ENCODE measurements at regions not wholly inside any gene's neighbourhood (a gene's known extent, or its start where the extent isn't known, plus 50 kb on each side); places are given as distances from the start of the nearest gene placed in this dataset.

GRCh38 chr18:68569936-68570335, 145.0 kb downstream of the TMX3 start:
- no peak overlapping the region for H3K27ac ChIP-seq (ENCODE audit: low read depth in 1 of 2, low read length in 1 of 2)
- H3K36me3 ChIP-seq (ENCODE audit: control insufficient read depth in 2 of 2, insufficient read depth in 2 of 2, low read length in 1 of 2), result no peaks in the 10 kb centered on the region
- no peaks in the 10 kb centered on the region for H3K4me1 ChIP-seq (ENCODE audit: control insufficient read depth in 2 of 2, insufficient read depth in 2 of 2, low read length in 2 of 2)
- H3K4me3 ChIP-seq (ENCODE audit: low read length in 2 of 2), result no peak overlapping the region
- no peaks in the 10 kb centered on the region for H3K27me3 ChIP-seq (ENCODE audit: control insufficient read depth in 2 of 2, insufficient read depth in 1 of 2, low read length in 1 of 2)
- DNase-seq (ENCODE audit: low read depth in 6 of 9, low spot score in 9 of 9), result no peak
- no peaks in the 10 kb centered on the region for H3K9me3 ChIP-seq (ENCODE audit: control insufficient read depth in 2 of 2, insufficient read depth in 1 of 2, low read length in 1 of 2)
- 74% methylated on average over 3 of the region's 3 CpGs for WGBS

DNA sequence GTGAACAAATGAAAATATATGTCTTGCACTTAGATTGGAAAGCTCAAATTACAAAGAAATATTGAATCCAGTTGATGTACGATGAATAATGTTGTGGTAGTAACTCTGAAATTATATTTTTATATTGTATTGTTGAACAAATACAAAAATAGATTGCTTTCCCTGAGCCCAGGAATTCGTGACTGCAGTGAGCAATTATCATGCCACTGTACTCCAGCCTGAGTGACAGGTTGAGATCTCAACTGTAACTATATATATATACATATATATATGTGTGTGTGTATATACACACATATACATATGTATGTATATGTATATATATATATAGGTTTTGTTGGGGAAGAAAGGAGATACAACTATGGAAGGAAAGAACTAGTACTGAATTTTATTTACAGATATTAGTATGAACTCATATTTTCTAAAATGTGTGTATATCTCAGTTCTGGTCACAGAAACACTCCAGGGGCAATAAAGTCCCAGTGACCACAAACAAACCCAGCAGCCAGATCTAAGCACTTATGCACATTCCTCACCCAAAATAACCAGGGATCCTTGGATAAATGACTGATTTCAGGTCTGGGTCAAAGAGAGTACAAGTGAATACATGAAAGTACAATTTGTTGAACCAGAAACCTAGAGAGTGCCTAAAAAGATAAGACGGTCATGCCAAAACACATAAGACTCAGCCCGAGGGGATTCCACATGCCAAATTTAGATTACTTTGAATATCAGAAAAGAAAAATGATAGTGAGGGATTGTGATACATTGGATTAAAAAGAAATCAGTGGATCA, 146.3 kb downstream of the TMX3 start:
- Histone ChIP-seq H3K4me3 (ENCODE audit: low read length in 2 of 2) (no peak overlapping the region), H3K27ac (ENCODE audit: low read depth in 1 of 2, low read length in 1 of 2) (no peak overlapping the region), H3K27me3 (ENCODE audit: control insufficient read depth in 2 of 2, insufficient read depth in 1 of 2, low read length in 1 of 2) (no peaks in the 10 kb centered on the region), H3K36me3 (ENCODE audit: control insufficient read depth in 2 of 2, insufficient read depth in 2 of 2, low read length in 1 of 2) (no peaks in the 10 kb centered on the region), H3K4me1 (ENCODE audit: control insufficient read depth in 2 of 2, insufficient read depth in 2 of 2, low read length in 2 of 2) (no peaks in the 10 kb centered on the region), H3K9me3 (ENCODE audit: control insufficient read depth in 2 of 2, insufficient read depth in 1 of 2, low read length in 1 of 2) (no peaks in the 10 kb centered on the region)
- no peak for DNase-seq (ENCODE audit: low read depth in 6 of 9, low spot score in 9 of 9)
- WGBS, result 70% methylated on average over 4 of the region's 4 CpGs

DNA sequence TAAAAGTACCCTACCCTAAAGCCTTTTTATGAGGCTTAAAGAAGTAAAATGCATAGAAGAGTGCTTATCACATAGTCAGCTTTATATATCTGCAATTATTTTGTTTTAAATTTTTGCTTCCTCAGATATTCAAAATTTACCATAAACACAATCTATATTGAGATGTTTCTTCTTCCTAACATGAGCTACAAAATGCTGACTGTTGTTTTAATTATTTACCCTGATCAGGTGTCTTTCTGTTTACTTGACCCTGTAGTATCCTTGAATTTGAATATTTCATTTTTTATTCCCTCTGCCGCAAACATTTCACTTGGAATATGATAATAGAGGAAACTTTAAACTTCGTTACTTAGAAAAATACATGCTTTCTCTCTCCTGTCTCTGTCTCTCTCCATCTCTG, 147.9 kb downstream of the TMX3 start:
- Histone ChIP-seq H3K27me3 (ENCODE audit: control insufficient read depth in 2 of 2, insufficient read depth in 1 of 2, low read length in 1 of 2) (no peaks in the 10 kb centered on the region), H3K4me3 (ENCODE audit: low read length in 2 of 2) (no peak overlapping the region), H3K27ac (ENCODE audit: low read depth in 1 of 2, low read length in 1 of 2) (no peak overlapping the region), H3K9me3 (ENCODE audit: control insufficient read depth in 2 of 2, insufficient read depth in 1 of 2, low read length in 1 of 2) (no peaks in the 10 kb centered on the region), H3K4me1 (ENCODE audit: control insufficient read depth in 2 of 2, insufficient read depth in 2 of 2, low read length in 2 of 2) (no peaks in the 10 kb centered on the region), H3K36me3 (ENCODE audit: control insufficient read depth in 2 of 2, insufficient read depth in 2 of 2, low read length in 1 of 2) (no peaks in the 10 kb centered on the region)
- 95% methylated on average over 2 of the region's 2 CpGs for WGBS
- no peak for DNase-seq (ENCODE audit: low read depth in 6 of 9, low spot score in 9 of 9)

GRCh38 chr18:68564961-68565360, 149.9 kb downstream of the TMX3 start:
- no peak overlapping the region for H3K4me3 ChIP-seq (ENCODE audit: low read length in 2 of 2)
- H3K36me3 ChIP-seq (ENCODE audit: control insufficient read depth in 2 of 2, insufficient read depth in 2 of 2, low read length in 1 of 2), result no peaks in the 10 kb centered on the region
- H3K9me3 ChIP-seq (ENCODE audit: control insufficient read depth in 2 of 2, insufficient read depth in 1 of 2, low read length in 1 of 2), result no peaks in the 10 kb centered on the region
- H3K27me3 ChIP-seq (ENCODE audit: control insufficient read depth in 2 of 2, insufficient read depth in 1 of 2, low read length in 1 of 2), result no peaks in the 10 kb centered on the region
- WGBS, result 69% methylated on average over 3 of the region's 3 CpGs
- DNase-seq (ENCODE audit: low read depth in 6 of 9, low spot score in 9 of 9), result no peak
- H3K27ac ChIP-seq (ENCODE audit: low read depth in 1 of 2, low read length in 1 of 2), result no peak overlapping the region
- H3K4me1 ChIP-seq (ENCODE audit: control insufficient read depth in 2 of 2, insufficient read depth in 2 of 2, low read length in 2 of 2), result no peaks in the 10 kb centered on the region

DNA sequence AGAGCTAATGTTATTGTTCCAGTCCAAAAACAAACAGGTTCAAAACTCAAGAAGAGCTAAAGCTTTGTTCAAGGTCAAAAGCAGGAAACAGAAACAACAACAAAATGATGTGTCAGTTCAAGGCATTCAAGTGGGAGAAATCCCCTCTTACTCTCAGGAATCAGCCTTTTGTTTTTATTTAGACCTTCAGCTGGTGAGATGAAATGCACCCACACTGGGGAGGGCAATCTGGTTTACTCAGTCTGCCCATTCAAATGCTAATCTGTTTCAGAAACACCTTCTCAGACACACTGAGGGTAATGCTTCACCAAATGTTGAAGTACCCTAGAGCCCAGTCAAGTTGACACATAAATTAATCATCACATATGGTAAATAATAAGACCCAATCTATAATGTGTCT, 150.6 kb downstream of the TMX3 start:
- no peaks in the 10 kb centered on the region for H3K36me3 ChIP-seq (ENCODE audit: control insufficient read depth in 2 of 2, insufficient read depth in 2 of 2, low read length in 1 of 2)
- no peak overlapping the region for H3K27ac ChIP-seq (ENCODE audit: low read depth in 1 of 2, low read length in 1 of 2)
- no peak for DNase-seq (ENCODE audit: low read depth in 6 of 9, low spot score in 9 of 9)
- H3K9me3 ChIP-seq (ENCODE audit: control insufficient read depth in 2 of 2, insufficient read depth in 1 of 2, low read length in 1 of 2), result no peaks in the 10 kb centered on the region
- no peak overlapping the region for H3K4me3 ChIP-seq (ENCODE audit: low read length in 2 of 2)
- no peaks in the 10 kb centered on the region for H3K4me1 ChIP-seq (ENCODE audit: control insufficient read depth in 2 of 2, insufficient read depth in 2 of 2, low read length in 2 of 2)
- no peaks in the 10 kb centered on the region for H3K27me3 ChIP-seq (ENCODE audit: control insufficient read depth in 2 of 2, insufficient read depth in 1 of 2, low read length in 1 of 2)

DNA sequence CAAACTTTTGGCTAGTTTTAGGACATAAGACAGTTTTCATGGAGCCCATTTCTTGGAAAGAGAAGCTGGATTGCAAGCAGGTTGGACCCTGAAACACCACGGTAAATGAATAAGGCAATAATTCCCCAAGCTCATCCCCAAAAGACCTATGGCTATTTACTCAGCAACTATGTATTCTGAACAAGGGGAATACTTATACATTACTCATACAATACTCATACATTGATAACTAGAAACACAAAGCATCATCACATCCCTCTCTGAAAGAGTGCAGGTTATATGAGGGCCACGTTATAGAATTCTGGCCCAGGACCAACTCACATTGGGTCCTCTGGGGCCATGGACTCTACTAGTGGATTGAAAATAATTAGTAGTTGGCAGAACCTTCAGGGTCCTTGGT, 154.8 kb downstream of the TMX3 start:
- no peak overlapping the region for H3K4me3 ChIP-seq (ENCODE audit: low read length in 2 of 2)
- 96% methylated on average over 2 of the region's 2 CpGs for WGBS
- DNase-seq (ENCODE audit: low read depth in 6 of 9, low spot score in 9 of 9), result no peak
- H3K9me3 ChIP-seq (ENCODE audit: control insufficient read depth in 2 of 2, insufficient read depth in 1 of 2, low read length in 1 of 2), result no peaks in the 10 kb centered on the region
- no peaks in the 10 kb centered on the region for H3K36me3 ChIP-seq (ENCODE audit: control insufficient read depth in 2 of 2, insufficient read depth in 2 of 2, low read length in 1 of 2)
- no peaks in the 10 kb centered on the region for H3K4me1 ChIP-seq (ENCODE audit: control insufficient read depth in 2 of 2, insufficient read depth in 2 of 2, low read length in 2 of 2)
- no peaks in the 10 kb centered on the region for H3K27me3 ChIP-seq (ENCODE audit: control insufficient read depth in 2 of 2, insufficient read depth in 1 of 2, low read length in 1 of 2)
- H3K27ac ChIP-seq (ENCODE audit: low read depth in 1 of 2, low read length in 1 of 2), result no peak overlapping the region

DNA sequence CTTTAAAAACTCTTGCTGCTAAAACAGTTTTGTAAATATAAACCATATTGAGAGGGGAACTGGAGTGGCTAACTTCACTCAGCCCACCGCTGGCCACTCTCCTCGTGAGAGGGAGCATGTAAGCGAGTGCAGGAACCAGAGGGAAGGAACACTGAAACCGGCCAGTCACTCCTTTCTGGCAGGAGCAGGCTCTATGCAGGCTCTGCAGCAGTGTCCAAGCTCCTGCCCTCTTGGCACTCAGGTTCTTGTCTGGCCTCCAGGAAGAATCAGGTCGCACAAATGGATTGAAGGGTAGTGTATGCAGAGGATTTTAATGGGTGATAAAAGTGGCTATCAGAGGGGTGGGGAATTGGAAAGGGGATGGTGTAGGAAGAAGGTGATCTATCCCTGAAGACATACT, 157.7 kb downstream of the TMX3 start:
- H3K36me3 ChIP-seq (ENCODE audit: control insufficient read depth in 2 of 2, insufficient read depth in 2 of 2, low read length in 1 of 2), result no peaks in the 10 kb centered on the region
- DNase-seq (ENCODE audit: low read depth in 6 of 9, low spot score in 9 of 9), result no peak
- no peak overlapping the region for H3K4me3 ChIP-seq (ENCODE audit: low read length in 2 of 2)
- no peaks in the 10 kb centered on the region for H3K4me1 ChIP-seq (ENCODE audit: control insufficient read depth in 2 of 2, insufficient read depth in 2 of 2, low read length in 2 of 2)
- H3K27ac ChIP-seq (ENCODE audit: low read depth in 1 of 2, low read length in 1 of 2), result no peak overlapping the region
- WGBS, result 93% methylated on average over 5 of the region's 5 CpGs
- no peaks in the 10 kb centered on the region for H3K27me3 ChIP-seq (ENCODE audit: control insufficient read depth in 2 of 2, insufficient read depth in 1 of 2, low read length in 1 of 2)
- H3K9me3 ChIP-seq (ENCODE audit: control insufficient read depth in 2 of 2, insufficient read depth in 1 of 2, low read length in 1 of 2), result no peaks in the 10 kb centered on the region

GRCh38 chr18:68555879-68556301, 159.0 kb downstream of the TMX3 start:
- Histone ChIP-seq H3K9me3 (ENCODE audit: control insufficient read depth in 2 of 2, insufficient read depth in 1 of 2, low read length in 1 of 2) (no peaks in the 10 kb centered on the region), H3K36me3 (ENCODE audit: control insufficient read depth in 2 of 2, insufficient read depth in 2 of 2, low read length in 1 of 2) (no peaks in the 10 kb centered on the region), H3K27me3 (ENCODE audit: control insufficient read depth in 2 of 2, insufficient read depth in 1 of 2, low read length in 1 of 2) (no peaks in the 10 kb centered on the region), H3K4me1 (ENCODE audit: control insufficient read depth in 2 of 2, insufficient read depth in 2 of 2, low read length in 2 of 2) (no peaks in the 10 kb centered on the region), H3K27ac (ENCODE audit: low read depth in 1 of 2, low read length in 1 of 2) (no peak overlapping the region), H3K4me3 (ENCODE audit: low read length in 2 of 2) (no peak overlapping the region)
- DNase-seq (ENCODE audit: low read depth in 6 of 9, low spot score in 9 of 9), result no peak

GRCh38 chr18:68548904-68549870, 165.7 kb downstream of the TMX3 start:
- Histone ChIP-seq H3K4me1 (ENCODE audit: control insufficient read depth in 2 of 2, insufficient read depth in 2 of 2, low read length in 2 of 2) (no peaks in the 10 kb centered on the region), H3K4me3 (ENCODE audit: low read length in 2 of 2) (no peak overlapping the region), H3K27ac (ENCODE audit: low read depth in 1 of 2, low read length in 1 of 2) (no peak overlapping the region), H3K27me3 (ENCODE audit: control insufficient read depth in 2 of 2, insufficient read depth in 1 of 2, low read length in 1 of 2) (no peaks in the 10 kb centered on the region), H3K9me3 (ENCODE audit: control insufficient read depth in 2 of 2, insufficient read depth in 1 of 2, low read length in 1 of 2) (no peaks in the 10 kb centered on the region), H3K36me3 (ENCODE audit: control insufficient read depth in 2 of 2, insufficient read depth in 2 of 2, low read length in 1 of 2) (no peaks in the 10 kb centered on the region)
- WGBS, result 87% methylated on average over 9 of the region's 9 CpGs
- no peak for DNase-seq (ENCODE audit: low read depth in 6 of 9, low spot score in 9 of 9)
